ENCODE measurements at regions not wholly inside any gene's neighbourhood (a gene's known extent, or its start where the extent isn't known, plus 50 kb on each side); places are given as distances from the start of the nearest gene placed in this dataset.

- TF ChIP-seq CTCF (IDR thresholded peaks at IDR 0.05) (no peak), POLR2A (IDR thresholded peaks at IDR 0.05) (no peak)
These were observed 572.3 kb downstream of the MATN1 start for GRCh38 chr1:30151119-30151518.

All from thyroid gland (tissue), 4 donors.